EH (cell line): ENCODE measurements at regions not wholly inside any gene's neighbourhood (a gene's known extent, or its start where the extent isn't known, plus 50 kb on each side); places are given as distances from the start of the nearest gene placed in this dataset.

Experiments
- DNase-seq: peaks from one replicate; pipeline ENCODE4 v3.0.0-alpha.2; 2015; ENCODE audit warnings: low read depth

- no peak for DNase-seq
Observed at GRCh38 chr13:34002924-34003323, 185.0 kb downstream of the RFC3 start.

GRCh38 chr13:34003656-34004055, 185.7 kb downstream of the RFC3 start:
- no peak for DNase-seq

GRCh38 chr13:34004676-34005075, 186.7 kb downstream of the RFC3 start:
- DNase-seq = no peak

- peak; percentile 48 for DNase-seq
Observed at GRCh38 chr13:34006011-34006410, 188.1 kb downstream of the RFC3 start.

- no peak for DNase-seq
Observed at GRCh38 chr13:34011552-34012085, 193.7 kb downstream of the RFC3 start.

- DNase-seq = no peak
Observed at GRCh38 chr13:34012382-34012781, 194.4 kb downstream of the RFC3 start.

GRCh38 chr13:34013061-34013460, 195.1 kb downstream of the RFC3 start:
- DNase-seq = no peak

- peak; percentile 43 for DNase-seq
Observed at GRCh38 chr13:34017231-34017630, 199.3 kb downstream of the RFC3 start.

GRCh38 chr13:34019870-34020269, 201.9 kb downstream of the RFC3 start:
- DNase-seq = peak; percentile 32

- no peak for DNase-seq
Observed at GRCh38 chr13:34020388-34020787, 202.4 kb downstream of the RFC3 start.

- no peak for DNase-seq
Observed at GRCh38 chr13:34021619-34022018, 203.7 kb downstream of the RFC3 start.

- peak; percentile 93 for DNase-seq
Observed at GRCh38 chr13:34025746-34026145, 207.8 kb downstream of the RFC3 start.

GRCh38 chr13:34026308-34026707, 208.4 kb downstream of the RFC3 start:
- DNase-seq = no peak

- no peak for DNase-seq
Observed at GRCh38 chr13:34028496-34029442, 210.8 kb downstream of the RFC3 start.

GRCh38 chr13:34030782-34031181, 212.8 kb downstream of the RFC3 start:
- DNase-seq = peak; percentile 47

GRCh38 chr13:34031610-34032009, 213.7 kb downstream of the RFC3 start:
- DNase-seq = no peak

GRCh38 chr13:34034411-34034810, 216.5 kb downstream of the RFC3 start:
- no peak for DNase-seq

- no peak for DNase-seq
Observed at GRCh38 chr13:34035178-34035577, 217.2 kb downstream of the RFC3 start.

GRCh38 chr13:34035676-34036325, 217.9 kb downstream of the RFC3 start:
- peak; percentile 70 for DNase-seq

- peak; percentile 32 for DNase-seq
Observed at GRCh38 chr13:34037636-34038540, 219.9 kb downstream of the RFC3 start.

GRCh38 chr13:34038541-34039068, 220.7 kb downstream of the RFC3 start:
- no peak for DNase-seq

- DNase-seq = no peak
Observed at GRCh38 chr13:34039678-34040077, 221.7 kb downstream of the RFC3 start.
